ENCODE measurements at regions not wholly inside any gene's neighbourhood (a gene's known extent, or its start where the extent isn't known, plus 50 kb on each side); places are given as distances from the start of the nearest gene placed in this dataset.

DNA sequence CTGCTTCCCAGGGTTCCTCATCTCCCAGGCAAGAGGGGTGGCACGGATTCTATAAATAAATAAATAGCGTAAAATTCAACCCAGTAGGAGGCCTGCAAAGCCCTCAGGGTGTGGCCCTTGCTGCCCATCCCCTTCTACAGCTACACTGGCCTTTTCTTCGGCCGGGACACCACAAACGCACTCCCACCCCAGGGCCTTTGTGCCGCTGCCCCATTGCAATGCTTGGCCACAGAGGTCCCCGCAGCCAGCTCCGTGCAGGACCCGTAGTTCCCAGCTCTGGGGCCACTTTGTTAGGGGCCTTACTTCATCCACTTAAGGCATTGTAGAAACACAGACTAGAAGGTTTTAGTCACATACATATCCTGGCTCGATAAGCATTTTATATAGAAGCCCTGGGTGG lies 151.2 kb downstream of the ERMARD start:
- H3K9me3 ChIP-seq (ENCODE audit: low read length) = no peaks in the 10 kb centered on the region
- no peaks in the 10 kb centered on the region for H3K4me1 ChIP-seq (ENCODE audit: insufficient read depth, low read length)
- H3K9ac ChIP-seq (ENCODE audit: low read length) = no peak overlapping the region
- no peak overlapping the region for H3K4me3 ChIP-seq (ENCODE audit: low read depth in 1 of 2, low read length in 2 of 2)
- no peaks in the 10 kb centered on the region for H3K36me3 ChIP-seq (ENCODE audit: insufficient read depth, low read length)
- H3K27me3 ChIP-seq (ENCODE audit: control insufficient read depth in 1 of 2, insufficient read depth in 2 of 2, low read length in 2 of 2) = no peaks in the 10 kb centered on the region
- H3K27ac ChIP-seq (ENCODE audit: low read depth, low read length) = no peak overlapping the region

DNA sequence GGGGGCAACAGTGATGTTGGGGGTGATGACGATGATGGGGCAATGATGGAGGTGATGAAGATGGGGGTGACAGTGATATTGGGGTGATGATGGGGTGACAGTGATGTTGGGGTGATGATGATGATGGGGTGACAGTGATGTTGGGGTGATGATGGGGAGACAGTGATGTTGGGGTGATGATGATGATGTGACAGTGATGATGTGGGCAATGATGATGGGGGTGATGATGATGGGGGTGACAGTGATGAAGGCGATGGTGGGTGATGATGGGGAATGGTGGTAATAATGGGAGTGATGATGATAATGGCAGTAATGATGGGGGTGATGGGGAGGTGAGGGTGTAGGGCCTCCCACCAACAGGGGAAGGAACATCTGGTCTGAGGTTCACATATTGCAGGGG lies 150.6 kb downstream of the ERMARD start:
- Histone ChIP-seq H3K9ac (ENCODE audit: low read length) (no peak overlapping the region), H3K4me3 (ENCODE audit: low read depth in 1 of 2, low read length in 2 of 2) (no peak overlapping the region), H3K27me3 (ENCODE audit: control insufficient read depth in 1 of 2, insufficient read depth in 2 of 2, low read length in 2 of 2) (no peaks in the 10 kb centered on the region), H3K4me1 (ENCODE audit: insufficient read depth, low read length) (no peaks in the 10 kb centered on the region), H3K27ac (ENCODE audit: low read depth, low read length) (no peak overlapping the region), H3K36me3 (ENCODE audit: insufficient read depth, low read length) (no peaks in the 10 kb centered on the region), H3K9me3 (ENCODE audit: low read length) (no peaks in the 10 kb centered on the region)

- Histone ChIP-seq H3K4me3 (ENCODE audit: low read depth in 1 of 2, low read length in 2 of 2) (no peak overlapping the region), H3K9me3 (ENCODE audit: low read length) (no peaks in the 10 kb centered on the region), H3K27me3 (ENCODE audit: control insufficient read depth in 1 of 2, insufficient read depth in 2 of 2, low read length in 2 of 2) (no peaks in the 10 kb centered on the region), H3K36me3 (ENCODE audit: insufficient read depth, low read length) (no peaks in the 10 kb centered on the region), H3K4me1 (ENCODE audit: insufficient read depth, low read length) (no peaks in the 10 kb centered on the region), H3K9ac (ENCODE audit: low read length) (no peak overlapping the region), H3K27ac (ENCODE audit: low read depth, low read length) (no peak overlapping the region)
These were observed 148.2 kb downstream of the ERMARD start for GRCh38 chr6:169899481-169900145.

DNA sequence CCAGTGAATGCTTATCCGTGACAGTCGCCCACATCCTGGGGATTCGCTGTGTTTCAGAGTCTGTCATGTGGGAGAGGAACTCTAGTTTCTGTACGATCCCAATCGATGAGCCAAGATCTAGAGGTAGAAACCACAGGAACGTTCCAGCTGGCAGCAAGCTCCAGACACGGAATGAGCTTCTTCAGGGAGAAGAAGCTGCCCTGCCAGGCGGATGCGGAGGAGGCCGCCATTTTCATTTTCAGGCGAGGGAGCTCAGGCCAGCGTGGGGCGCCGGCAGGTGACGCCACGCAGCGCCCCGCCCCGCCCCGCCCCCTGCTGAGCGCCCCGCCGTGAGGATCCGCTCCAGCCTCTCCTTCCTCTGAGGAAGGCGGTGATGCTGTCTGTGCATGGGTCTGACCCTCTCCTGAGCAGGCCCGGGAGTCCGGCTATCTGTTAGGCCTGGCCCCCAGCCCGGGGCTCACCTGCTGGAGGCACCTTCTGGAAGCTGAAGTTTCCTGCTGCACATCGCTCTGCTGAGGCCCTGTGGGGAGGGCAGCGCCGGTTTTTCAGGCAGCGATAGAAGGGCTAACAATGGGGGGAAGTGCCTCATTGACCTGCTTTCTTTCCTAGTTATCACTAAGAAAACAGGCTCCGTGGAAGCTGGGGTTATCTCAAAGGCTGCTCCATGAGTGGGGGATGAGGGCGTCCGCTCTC lies 147.5 kb downstream of the ERMARD start:
- Histone ChIP-seq H3K4me3 (ENCODE audit: low read depth in 1 of 2, low read length in 2 of 2) (no peak overlapping the region), H3K36me3 (ENCODE audit: insufficient read depth, low read length) (no peaks in the 10 kb centered on the region), H3K9ac (ENCODE audit: low read length) (no peak overlapping the region), H3K27ac (ENCODE audit: low read depth, low read length) (no peak overlapping the region), H3K9me3 (ENCODE audit: low read length) (no peaks in the 10 kb centered on the region), H3K27me3 (ENCODE audit: control insufficient read depth in 1 of 2, insufficient read depth in 2 of 2, low read length in 2 of 2) (no peaks in the 10 kb centered on the region), H3K4me1 (ENCODE audit: insufficient read depth, low read length) (no peaks in the 10 kb centered on the region)

GRCh38 chr6:169897601-169898358 lies 146.4 kb downstream of the ERMARD start:
- H3K4me1 ChIP-seq (ENCODE audit: insufficient read depth, low read length) = no peaks in the 10 kb centered on the region
- no peaks in the 10 kb centered on the region for H3K36me3 ChIP-seq (ENCODE audit: insufficient read depth, low read length)
- no peak overlapping the region for H3K27ac ChIP-seq (ENCODE audit: low read depth, low read length)
- no peaks in the 10 kb centered on the region for H3K9me3 ChIP-seq (ENCODE audit: low read length)
- H3K27me3 ChIP-seq (ENCODE audit: control insufficient read depth in 1 of 2, insufficient read depth in 2 of 2, low read length in 2 of 2) = no peaks in the 10 kb centered on the region
- H3K9ac ChIP-seq (ENCODE audit: low read length) = no peak overlapping the region
- H3K4me3 ChIP-seq (ENCODE audit: low read depth in 1 of 2, low read length in 2 of 2) = no peak overlapping the region

- no peak overlapping the region for H3K4me3 ChIP-seq (ENCODE audit: low read depth in 1 of 2, low read length in 2 of 2)
- H3K9ac ChIP-seq (ENCODE audit: low read length) = no peak overlapping the region
- H3K27me3 ChIP-seq (ENCODE audit: control insufficient read depth in 1 of 2, insufficient read depth in 2 of 2, low read length in 2 of 2) = no peaks in the 10 kb centered on the region
- H3K27ac ChIP-seq (ENCODE audit: low read depth, low read length) = no peak overlapping the region
- no peaks in the 10 kb centered on the region for H3K9me3 ChIP-seq (ENCODE audit: low read length)
- H3K36me3 ChIP-seq (ENCODE audit: insufficient read depth, low read length) = no peaks in the 10 kb centered on the region
- H3K4me1 ChIP-seq (ENCODE audit: insufficient read depth, low read length) = no peaks in the 10 kb centered on the region
These were observed 145.5 kb downstream of the ERMARD start for GRCh38 chr6:169896826-169897456.

DNA sequence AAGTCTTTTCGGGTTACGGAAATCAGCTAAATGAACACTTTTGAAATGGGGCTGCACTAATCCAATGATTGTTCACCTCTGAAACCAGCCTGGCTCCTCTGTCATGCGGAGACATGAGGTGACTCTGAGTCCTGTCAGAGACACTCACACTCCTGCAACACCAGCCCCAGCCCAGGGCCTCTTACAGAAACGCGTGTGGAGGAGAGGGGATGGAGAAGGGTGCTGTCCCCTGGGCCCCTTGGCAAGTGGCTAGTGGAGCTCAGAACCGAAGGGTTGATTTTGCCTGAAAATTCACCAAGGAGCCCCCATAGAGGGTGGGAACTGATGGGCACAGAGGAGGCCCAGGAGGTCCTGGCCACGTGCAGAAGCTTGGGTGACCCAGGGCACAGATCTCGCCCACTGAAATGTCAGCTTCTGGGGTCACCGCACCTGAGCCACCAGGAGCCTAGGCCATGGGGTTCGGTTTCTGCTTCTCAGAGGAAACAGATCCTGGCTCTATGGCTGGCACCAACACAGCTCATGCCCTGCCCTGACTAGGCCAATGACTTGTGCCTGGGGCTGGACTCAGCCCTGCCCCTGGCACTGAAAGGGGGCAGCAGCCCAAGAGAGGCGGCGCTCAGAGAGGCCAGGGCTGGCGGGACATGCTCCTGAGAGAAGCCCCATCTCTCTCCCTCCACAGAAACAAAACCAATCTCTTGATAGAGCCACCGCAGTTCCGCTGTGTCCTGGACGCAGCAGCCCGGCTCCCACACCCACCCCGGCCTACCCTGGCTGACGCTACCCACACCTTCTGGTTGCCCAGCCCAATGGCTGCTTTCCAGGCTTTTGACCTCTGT lies 144.7 kb downstream of the ERMARD start:
- no peaks in the 10 kb centered on the region for H3K27me3 ChIP-seq (ENCODE audit: control insufficient read depth in 1 of 2, insufficient read depth in 2 of 2, low read length in 2 of 2)
- H3K36me3 ChIP-seq (ENCODE audit: insufficient read depth, low read length) = no peaks in the 10 kb centered on the region
- H3K9ac ChIP-seq (ENCODE audit: low read length) = no peak overlapping the region
- no peak overlapping the region for H3K4me3 ChIP-seq (ENCODE audit: low read depth in 1 of 2, low read length in 2 of 2)
- H3K27ac ChIP-seq (ENCODE audit: low read depth, low read length) = no peak overlapping the region
- H3K9me3 ChIP-seq (ENCODE audit: low read length) = no peaks in the 10 kb centered on the region
- no peaks in the 10 kb centered on the region for H3K4me1 ChIP-seq (ENCODE audit: insufficient read depth, low read length)

- H3K4me1 ChIP-seq (ENCODE audit: insufficient read depth, low read length) = no peaks in the 10 kb centered on the region
- no peaks in the 10 kb centered on the region for H3K9me3 ChIP-seq (ENCODE audit: low read length)
- H3K27me3 ChIP-seq (ENCODE audit: control insufficient read depth in 1 of 2, insufficient read depth in 2 of 2, low read length in 2 of 2) = no peaks in the 10 kb centered on the region
These were observed 143.8 kb downstream of the ERMARD start for GRCh38 chr6:169895000-169895759.

DNA sequence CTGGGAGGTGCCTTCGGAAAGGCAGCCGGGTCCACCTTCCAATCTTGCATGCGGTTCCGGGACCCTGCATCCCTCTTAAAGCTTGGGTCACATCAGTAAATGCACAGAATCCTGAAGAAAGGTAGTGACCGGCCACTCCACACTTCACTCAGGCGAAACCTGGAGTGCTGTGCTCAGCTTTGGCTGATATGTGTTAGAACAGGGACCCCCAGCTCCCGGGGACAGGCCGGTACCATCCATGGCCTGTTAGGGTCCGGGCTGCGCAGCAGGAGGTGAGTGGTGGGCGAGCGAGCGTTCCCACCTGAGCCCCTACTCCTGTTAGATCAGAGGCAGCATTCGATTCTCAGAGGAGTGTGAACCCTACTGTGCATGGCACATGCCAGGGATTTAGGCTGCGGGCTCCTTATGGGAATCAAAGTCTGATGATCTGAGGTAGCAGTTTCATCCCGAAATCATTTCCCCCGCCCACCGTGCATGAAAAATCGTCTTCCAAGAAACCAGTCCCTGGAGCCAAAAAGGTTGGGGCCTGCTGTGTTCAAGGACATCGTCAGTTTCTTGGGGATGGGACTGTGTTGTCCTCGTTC lies 143.0 kb downstream of the ERMARD start:
- Histone ChIP-seq H3K9me3 (ENCODE audit: low read length) (no peaks in the 10 kb centered on the region), H3K9ac (ENCODE audit: low read length) (no peak overlapping the region), H3K4me1 (ENCODE audit: insufficient read depth, low read length) (no peaks in the 10 kb centered on the region), H3K27ac (ENCODE audit: low read depth, low read length) (no peak overlapping the region), H3K36me3 (ENCODE audit: insufficient read depth, low read length) (no peaks in the 10 kb centered on the region), H3K4me3 (ENCODE audit: low read depth in 1 of 2, low read length in 2 of 2) (no peak overlapping the region), H3K27me3 (ENCODE audit: control insufficient read depth in 1 of 2, insufficient read depth in 2 of 2, low read length in 2 of 2) (no peaks in the 10 kb centered on the region)

More at GRCh38 chr6:169895000-169895759, 143.8 kb downstream of the ERMARD start:
- Histone ChIP-seq H3K27ac (ENCODE audit: low read depth, low read length) (no peak overlapping the region), H3K4me3 (ENCODE audit: low read depth in 1 of 2, low read length in 2 of 2) (no peak overlapping the region), H3K36me3 (ENCODE audit: insufficient read depth, low read length) (no peaks in the 10 kb centered on the region), H3K9ac (ENCODE audit: low read length) (no peak overlapping the region)

GRCh38 chr6:169893624-169894023 lies 142.2 kb downstream of the ERMARD start:
- Histone ChIP-seq H3K27me3 (ENCODE audit: control insufficient read depth in 1 of 2, insufficient read depth in 2 of 2, low read length in 2 of 2) (no peaks in the 10 kb centered on the region), H3K9me3 (ENCODE audit: low read length) (no peaks in the 10 kb centered on the region)

More at GRCh38 chr6:169893624-169894023, 142.2 kb downstream of the ERMARD start:
- Histone ChIP-seq H3K27ac (ENCODE audit: low read depth, low read length) (no peak overlapping the region), H3K36me3 (ENCODE audit: insufficient read depth, low read length) (no peaks in the 10 kb centered on the region), H3K4me1 (ENCODE audit: insufficient read depth, low read length) (no peaks in the 10 kb centered on the region), H3K4me3 (ENCODE audit: low read depth in 1 of 2, low read length in 2 of 2) (no peak overlapping the region), H3K9ac (ENCODE audit: low read length) (no peak overlapping the region)

Measured in muscle layer of colon (tissue), 2 donors.